Upper lobe of left lung (tissue), 4 donors: ENCODE measurements at regions not wholly inside any gene's neighbourhood (a gene's known extent, or its start where the extent isn't known, plus 50 kb on each side); places are given as distances from the start of the nearest gene placed in this dataset.

Experiments
- EP300 ChIP-seq, 4 donors: sonication (generic); formaldehyde crosslinking; IDR thresholded peaks; one replicate each; pipeline ENCODE4 v1.5.1; 2017; ENCODE audit warnings: antibody characterized with exemption in 4 of 4, control low read depth in 2 of 4
- POLR2A ChIP-seq, 4 donors: fragments of 450-650 bp; IDR thresholded peaks; one replicate each; pipeline ENCODE4 v1.5.1; 2016 to 2017; ENCODE audit warnings: antibody characterized with exemption in 4 of 4, mild to moderate bottlenecking in 2 of 4
- TF ChIP-seq, protein P1 (sequence below), 6 experiments: fragments of 450-650 bp in 4 of 6; fragments of 200-600 bp in 2 of 6; sonication (generic) in 2 of 6; IDR thresholded peaks; one replicate each; pipeline ENCODE4 v1.5.1; 2016 to 2019; ENCODE audit warnings: antibody characterized with exemption in 6 of 6

GRCh38 chr12:4119157-4119761, 154.3 kb upstream of the CCND2 start:
- TF ChIP-seq, protein P1, sequence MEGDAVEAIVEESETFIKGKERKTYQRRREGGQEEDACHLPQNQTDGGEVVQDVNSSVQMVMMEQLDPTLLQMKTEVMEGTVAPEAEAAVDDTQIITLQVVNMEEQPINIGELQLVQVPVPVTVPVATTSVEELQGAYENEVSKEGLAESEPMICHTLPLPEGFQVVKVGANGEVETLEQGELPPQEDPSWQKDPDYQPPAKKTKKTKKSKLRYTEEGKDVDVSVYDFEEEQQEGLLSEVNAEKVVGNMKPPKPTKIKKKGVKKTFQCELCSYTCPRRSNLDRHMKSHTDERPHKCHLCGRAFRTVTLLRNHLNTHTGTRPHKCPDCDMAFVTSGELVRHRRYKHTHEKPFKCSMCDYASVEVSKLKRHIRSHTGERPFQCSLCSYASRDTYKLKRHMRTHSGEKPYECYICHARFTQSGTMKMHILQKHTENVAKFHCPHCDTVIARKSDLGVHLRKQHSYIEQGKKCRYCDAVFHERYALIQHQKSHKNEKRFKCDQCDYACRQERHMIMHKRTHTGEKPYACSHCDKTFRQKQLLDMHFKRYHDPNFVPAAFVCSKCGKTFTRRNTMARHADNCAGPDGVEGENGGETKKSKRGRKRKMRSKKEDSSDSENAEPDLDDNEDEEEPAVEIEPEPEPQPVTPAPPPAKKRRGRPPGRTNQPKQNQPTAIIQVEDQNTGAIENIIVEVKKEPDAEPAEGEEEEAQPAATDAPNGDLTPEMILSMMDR (IDR thresholded peaks at IDR 0.05): no peak
- TF ChIP-seq POLR2A (IDR thresholded peaks at IDR 0.05) (no peak), EP300 (IDR thresholded peaks at IDR 0.05) (no peak)
